IMR-90 (cell line): ENCODE measurements at regions not wholly inside any gene's neighbourhood (a gene's known extent, or its start where the extent isn't known, plus 50 kb on each side); places are given as distances from the start of the nearest gene placed in this dataset.

ENCODE experiments used
- ATAC-seq: fragments of 200-7000 bp; cut with Tn5 transposase; 2 replicates; pipeline ENCODE4 v1.9.1; 2020; ENCODE audit warnings: low read depth, mild to moderate bottlenecking, moderate library complexity
- BruUV-seq: library from RNA; stranded (reverse); fragments of 400-500 nt; replicated peaks from 2 replicates; lab custom pipeline; 2021; lab: Mats Ljungman, UMichigan
- CTCF ChIA-PET: fragments of 300-600 bp; formaldehyde crosslinking; extraction: SDS; loops from one replicate; lab custom pipeline; 2021; ENCODE audit warnings: antibody characterized with exemption; lab: Yijun Ruan, JAX
- POLR2A ChIA-PET: fragments of 300-600 bp; sonication (Branson Sonifier 250); formaldehyde crosslinking; loops from one replicate; lab custom pipeline; 2022; ENCODE audit warnings: antibody characterized with exemption; ENCODE audit not compliant: unreplicated experiment; lab: Charles Lee
- DNase-seq: peaks from one replicate; pipeline ENCODE4 v3.0.0; 2013
- H2AFZ ChIP-seq: replicated peaks from 2 replicates; pipeline ENCODE3; 2013; ENCODE audit warnings: low read length, mild to moderate bottlenecking; ENCODE audit not compliant: poor library complexity
- H2AK5ac ChIP-seq: 2 replicates; pipeline ENCODE4 v1.6.1; 2013; ENCODE audit warnings: low read depth, low read length, inconsistent platforms
- H2AK9ac ChIP-seq: replicated peaks from 2 replicates; pipeline ENCODE3; 2013; ENCODE audit warnings: mild to moderate bottlenecking, low read depth, low read length, moderate library complexity; ENCODE audit not compliant: poor library complexity
- H2BK120ac ChIP-seq: 2 replicates; pipeline ENCODE4 v1.6.1; 2013; ENCODE audit warnings: low read depth, low read length, inconsistent platforms
- H2BK15ac ChIP-seq: 3 replicates; pipeline ENCODE4 v1.6.1; 2013; ENCODE audit warnings: low read depth, low read length, inconsistent platforms
- H2BK20ac ChIP-seq: 2 replicates; pipeline ENCODE4 v1.6.1; 2013; ENCODE audit warnings: low read depth, mild to moderate bottlenecking, inconsistent platforms, low read length, moderate library complexity
- H2BK5ac ChIP-seq: 2 replicates; pipeline ENCODE4 v1.6.1; 2013; ENCODE audit warnings: mild to moderate bottlenecking, low read depth, low read length, inconsistent platforms; ENCODE audit not compliant: poor library complexity, severe bottlenecking
- H3K14ac ChIP-seq: replicated peaks from 2 replicates; pipeline ENCODE4 v1.6.1; 2013; ENCODE audit warnings: low read depth, low read length, inconsistent platforms
- H3K18ac ChIP-seq: 2 replicates; pipeline ENCODE4 v1.6.1; 2013; ENCODE audit warnings: low read depth, low read length, control low read depth
- H3K23ac ChIP-seq: 2 replicates; pipeline ENCODE4 v1.6.1; 2013; ENCODE audit warnings: low read depth, low read length, inconsistent platforms
- H3K27ac ChIP-seq: 2 replicates; pipeline ENCODE4 v1.5.1; 2013; ENCODE audit warnings: mild to moderate bottlenecking, control low read depth, low read length; ENCODE audit not compliant: insufficient read depth
- H3K27me3 ChIP-seq: 2 replicates; pipeline ENCODE4 v1.6.1; 2013; ENCODE audit warnings: low read length; ENCODE audit not compliant: control insufficient read depth, insufficient read depth
- H3K36me3 ChIP-seq: 2 replicates; pipeline ENCODE4 v1.6.1; 2013; ENCODE audit warnings: low read length, mixed read lengths; ENCODE audit not compliant: control insufficient read depth, insufficient read depth
- H3K4ac ChIP-seq: 2 replicates; pipeline ENCODE4 v1.6.1; 2013; ENCODE audit warnings: low read depth, low read length, inconsistent platforms
- H3K4me1 ChIP-seq: 2 replicates; pipeline ENCODE4 v1.6.1; 2013; ENCODE audit warnings: low read length, mixed read lengths; ENCODE audit not compliant: control insufficient read depth, insufficient read depth
- H3K4me2 ChIP-seq: 2 replicates; pipeline ENCODE4 v1.6.1; 2013; ENCODE audit warnings: low read depth, mild to moderate bottlenecking, control low read depth, low read length, moderate library complexity
- H3K4me3 ChIP-seq: 2 replicates; pipeline ENCODE4 v1.5.1; 2013; ENCODE audit warnings: low read depth, mild to moderate bottlenecking, control low read depth, low read length, moderate library complexity; ENCODE audit not compliant: insufficient read depth
- H3K56ac ChIP-seq: 2 replicates; pipeline ENCODE4 v1.6.1; 2013; ENCODE audit warnings: low read length, inconsistent platforms; ENCODE audit not compliant: insufficient read depth; ENCODE audit errors: extremely low read depth
- H3K79me1 ChIP-seq, 2 experiments: 2 replicates each; pipeline ENCODE4 v1.6.1; 2013; ENCODE audit warnings: low read length in 2 of 2, inconsistent platforms in 1 of 2, low read depth in 1 of 2
- H3K9ac ChIP-seq: 2 replicates; pipeline ENCODE4 v1.6.1; 2013; ENCODE audit warnings: low read depth, low read length, control low read depth
- H3K9me1 ChIP-seq: 2 replicates; pipeline ENCODE4 v1.6.1; 2013; ENCODE audit warnings: low read length, inconsistent platforms; ENCODE audit not compliant: insufficient read depth
- H3K9me3 ChIP-seq: 2 replicates; pipeline ENCODE4 v1.6.1; 2013; ENCODE audit warnings: low read length; ENCODE audit not compliant: control insufficient read depth, insufficient read depth
- H4K20me1 ChIP-seq: 2 replicates; pipeline ENCODE4 v1.6.1; 2013; ENCODE audit warnings: low read length, inconsistent platforms; ENCODE audit not compliant: insufficient read depth
- H4K5ac ChIP-seq: 2 replicates; pipeline ENCODE4 v1.6.1; 2013; ENCODE audit warnings: mild to moderate bottlenecking, low read depth, low read length, control low read depth
- H4K8ac ChIP-seq, 2 experiments: 2 replicates each; pipeline ENCODE4 v1.6.1; 2013; ENCODE audit warnings: low read depth in 2 of 2, low read length in 2 of 2, control low read depth in 1 of 2, inconsistent platforms in 1 of 2
- H4K91ac ChIP-seq: 2 replicates; pipeline ENCODE4 v1.6.1; 2013; ENCODE audit warnings: low read depth, low read length, inconsistent platforms; ENCODE audit not compliant: insufficient read depth
- CHD1 ChIP-seq: IDR thresholded peaks from 2 replicates; pipeline ENCODE4 v1.6.1; 2012; ENCODE audit warnings: low read depth, low read length, improper control_type of control experiment
- CTCF ChIP-seq: conservative IDR thresholded peaks from 2 replicates; pipeline ENCODE4 v1.5.1; 2012; ENCODE audit warnings: mild to moderate bottlenecking, low read depth, low read length, improper control_type of control experiment
- FOS ChIP-seq: fragments of 150-350 bp; IDR thresholded peaks from 2 replicates; pipeline ENCODE4 v1.6.1; 2016; ENCODE audit warnings: low read depth, low read length
- MAFK ChIP-seq: IDR thresholded peaks from 2 replicates; pipeline ENCODE4 v1.6.1; 2012; ENCODE audit warnings: low read depth, low read length, improper control_type of control experiment
- MAZ ChIP-seq: IDR thresholded peaks from 2 replicates; pipeline ENCODE4 v1.6.1; 2012; ENCODE audit warnings: low read depth, mild to moderate bottlenecking, low read length, improper control_type of control experiment, moderate library complexity, borderline replicate concordance
- MXI1 ChIP-seq: IDR thresholded peaks from 2 replicates; pipeline ENCODE4 v1.6.1; 2012; ENCODE audit warnings: low read depth, mild to moderate bottlenecking, low read length, moderate library complexity, borderline replicate concordance
- WGBS, 2 experiments: methylation state at CpG; one replicate each; pipeline versions ENCODE4 v1.1.5 to v1.1.7; 2013; ENCODE audit warnings: missing lambda C conversion rate in 2 of 2; ENCODE audit not compliant: insufficient read length in 1 of 2; ENCODE audit errors: extremely low coverage in 2 of 2; 5-methylcytosine and 5-hydroxymethylcytosine counted together
- dilution Hi-C: fragments of 300-500 bp; cut with HindIII; formaldehyde crosslinking; loops from one replicate; pipeline ENCODE4 v1.14.3; 2018; ENCODE audit warnings: low sequenced_read_pairs; ENCODE audit not compliant: unreplicated experiment
- in situ Hi-C: fragments of 300-500 bp; cut with MboI; formaldehyde crosslinking; loops from 3 replicates; pipeline ENCODE4 v1.14.3; 2019; ENCODE audit warnings: low sequenced_read_pairs, inconsistent platforms, mixed read lengths
- intact Hi-C: fragments of 100-400 bp; cut with micrococcal nuclease; formaldehyde crosslinking; loops from 2 replicates; pipeline ENCODE4 v1.10.0; 2022

- Histone ChIP-seq H2AK9ac (peak overlapping the region; percentile 95), H3K9me1 (peaks cover 39% of the 10 kb centered on the region), H3K18ac (peak overlapping the region; percentile 98), H4K5ac (peak overlapping the region; percentile 99), H3K4me1 (peaks cover 36% of the 10 kb centered on the region), H3K27me3 (no peaks in the 10 kb centered on the region), H2BK20ac (peak overlapping the region; percentile 68), H3K23ac (peak overlapping the region; percentile 100), H3K79me1 (peaks cover 32 to 71% of the 10 kb centered on the region in 2 experiments), H2BK5ac (peak overlapping the region; percentile 80), H3K56ac (peak overlapping the region; percentile 93), H3K9me3 (no peaks in the 10 kb centered on the region), H3K4ac (peak overlapping the region; percentile 99), H2BK15ac (peak overlapping the region; percentile 90), H4K91ac (peak overlapping the region; percentile 95), H3K36me3 (no peaks in the 10 kb centered on the region), H4K20me1 (peaks cover 35% of the 10 kb centered on the region), H3K4me2 (peak overlapping the region; percentile 99), H2AFZ (peak overlapping the region; percentile 92), H4K8ac (peak overlapping the region; percentile 87 to 99), H3K9ac (peak overlapping the region; percentile 98), H3K4me3 (peak overlapping the region; percentile 65), H3K14ac (peak overlapping the region; percentile 99), H2BK120ac (peak overlapping the region; percentile 96), H3K27ac (peak overlapping the region; percentile 98), H2AK5ac (peak overlapping the region; percentile 78)
- ChIA-PET POLR2A (interaction anchor here (0.7 to 1.0 kb wide), 2 partner anchors 14 to 27 kb away, joined by 3 to 5 read pairs; no protein-coding TSS in a partner anchor), CTCF (interaction anchor here (1.6 kb wide), 1 partner anchor 27 kb away, joined by 5 read pairs; a partner anchor contains a TSS)
- ATAC-seq (peak; percentile 46), DNase-seq (peak; percentile 40)
- WGBS, 2 experiments, result 0% methylated on average over 50 of the region's 105 CpGs; no CpG with 5 or more reads in 1 of the 2 experiments
- TF ChIP-seq CTCF (no peak), MAZ (peak; percentile 11; the same call in 1 of the 2 replicates), FOS (no peak), MXI1 (peak; percentile 21; the same call in 1 of the 2 replicates), MAFK (no peak), CHD1 (0 out of 2 replicates have a peak, but pooled peaks have one; percentile 49)
- intact Hi-C loops (loop anchor here (1.0 to 5.0 kb wide), 7 partner anchors 26 to 515 kb away; partner anchors contain the start of genes ABCD4 and ZNF410), dilution Hi-C loops (no loop called here), in situ Hi-C loops (no loop called here)
- BruUV-seq, result no TSS peak
Observed at GRCh38 chr14:73786636-73787485, 64.8 kb upstream of the PTGR2 start.
